H1 (cell line): ENCODE measurements at regions not wholly inside any gene's neighbourhood (a gene's known extent, or its start where the extent isn't known, plus 50 kb on each side); places are given as distances from the start of the nearest gene placed in this dataset.
A peak's percentile ranks its signal among the peaks of the same experiment; 100 is the strongest.

Experiments
- CTCF ChIA-PET: fragments of 300-600 bp; sonication (Branson Sonifier 250); formaldehyde crosslinking; loops from one replicate; lab custom pipeline; 2021; ENCODE audit not compliant: partially characterized antibody; lab: Charles Lee
- POLR2A ChIA-PET: fragments of 300-600 bp; sonication (Branson Sonifier 250); formaldehyde crosslinking; loops from one replicate; lab custom pipeline; 2021; ENCODE audit warnings: inconsistent platforms; ENCODE audit not compliant: partially characterized antibody; lab: Charles Lee
- DNase-seq, 2 experiments: peaks; one replicate each; pipeline versions ENCODE4 v3.0.0 to v3.0.0-alpha.2; 2010 to 2022; ENCODE audit warnings: low spot score in 2 of 2, low read depth in 1 of 2, mixed read lengths in 1 of 2
- FAIRE-seq: peaks from 2 replicates; lab custom pipeline; 2011; peaks lifted over from hg19 to GRCh38; lab: Jason Lieb, UNC
- H2AFZ ChIP-seq: 2 replicates; pipeline ENCODE4 v1.8.1; 2012; ENCODE audit warnings: low read length, inconsistent platforms
- H2AK5ac ChIP-seq: 2 replicates; pipeline ENCODE4 v1.6.1; 2013; ENCODE audit warnings: low read depth, low read length
- H2BK120ac ChIP-seq: replicated peaks from 2 replicates; pipeline ENCODE3; 2013; ENCODE audit warnings: low read depth, low read length, inconsistent platforms
- H2BK12ac ChIP-seq: 2 replicates; pipeline ENCODE4 v1.6.1; 2013; ENCODE audit warnings: low read depth, low read length
- H2BK15ac ChIP-seq: 2 replicates; pipeline ENCODE4 v1.6.1; 2013; ENCODE audit warnings: low read length
- H2BK20ac ChIP-seq: 2 replicates; pipeline ENCODE4 v1.6.1; 2013; ENCODE audit warnings: low read length
- H2BK5ac ChIP-seq: 2 replicates; pipeline ENCODE4 v1.6.1; 2013; ENCODE audit warnings: low read depth, low read length
- H3K14ac ChIP-seq: 2 replicates; pipeline ENCODE4 v1.6.1; 2013; ENCODE audit warnings: inconsistent platforms; ENCODE audit not compliant: insufficient read length
- H3K18ac ChIP-seq: 2 replicates; pipeline ENCODE4 v1.6.1; 2013; ENCODE audit warnings: low read length; ENCODE audit errors: extremely low read depth
- H3K23ac ChIP-seq: 2 replicates; pipeline ENCODE4 v1.6.1; 2013; ENCODE audit warnings: inconsistent platforms; ENCODE audit not compliant: insufficient read length
- H3K23me2 ChIP-seq: 2 replicates; pipeline ENCODE4 v1.6.1; 2013; ENCODE audit warnings: low read depth, low read length
- H3K27ac ChIP-seq: 2 replicates; pipeline ENCODE4 v1.6.1; 2011; ENCODE audit warnings: low read depth, low read length, inconsistent platforms
- H3K27me3 ChIP-seq, 4 experiments: replicated peaks in 1 of 4; 1 replicate in 1 of 4; 2 replicates in 3 of 4; pipeline versions ENCODE4 v1.6.1 to v1.8.1; 2011 to 2013; ENCODE audit warnings: low read length in 3 of 4, mild to moderate bottlenecking in 3 of 4, inconsistent platforms in 2 of 4, mixed read lengths in 2 of 4, moderate library complexity in 1 of 4; ENCODE audit not compliant: control insufficient read depth in 3 of 4, insufficient read depth in 3 of 4; ENCODE audit errors: extremely low read depth in 1 of 4
- H3K36me3 ChIP-seq, 4 experiments: 2 replicates each; pipeline versions ENCODE4 v1.6.1 to v1.8.1; 2011 to 2013; ENCODE audit warnings: mild to moderate bottlenecking in 4 of 4, low read length in 3 of 4, moderate library complexity in 2 of 4, control low read depth in 1 of 4, inconsistent platforms in 1 of 4; ENCODE audit not compliant: insufficient read depth in 4 of 4, control insufficient read depth in 2 of 4
- H3K4ac ChIP-seq: replicated peaks from 2 replicates; pipeline ENCODE3; 2013; ENCODE audit warnings: low read length, low read depth, mixed read lengths, inconsistent platforms; ENCODE audit not compliant: insufficient read length
- H3K4me1 ChIP-seq, 4 experiments: replicated peaks in 1 of 4; 1 replicate in 1 of 4; 2 replicates in 3 of 4; pipeline versions ENCODE4 v1.6.1 to v1.8.1; 2011 to 2013; ENCODE audit warnings: low read length in 3 of 4, inconsistent platforms in 2 of 4, mixed read lengths in 1 of 4; ENCODE audit not compliant: insufficient read depth in 4 of 4, control insufficient read depth in 3 of 4
- H3K4me2 ChIP-seq, 2 experiments: 2 replicates each; pipeline versions ENCODE4 v1.6.1 to v1.8.1; 2011 to 2013; ENCODE audit warnings: low read depth in 2 of 2, low read length in 2 of 2, control low read depth in 1 of 2, inconsistent platforms in 1 of 2, mild to moderate bottlenecking in 1 of 2; ENCODE audit not compliant: insufficient read depth in 1 of 2
- H3K4me3 ChIP-seq, 4 experiments: fragments of 200-600, 300-600 bp in 1 of 4; sonication (generic), shearing (Covaris generic), sonication (Bioruptor Twin) in 1 of 4; 2 replicates each; pipeline versions ENCODE4 v1.5.1 to v1.8.1; 2011 to 2016; ENCODE audit warnings: low read length in 4 of 4, low read depth in 3 of 4, control low read depth in 2 of 4, inconsistent platforms in 2 of 4, mild to moderate bottlenecking in 2 of 4, mixed read lengths in 1 of 4, moderate library complexity in 1 of 4; ENCODE audit not compliant: insufficient read depth in 2 of 4; ENCODE audit errors: extremely low read depth in 1 of 4
- H3K56ac ChIP-seq: replicated peaks from 2 replicates; pipeline ENCODE3; 2013; ENCODE audit warnings: low read depth, mild to moderate bottlenecking, mixed read lengths, low read length, inconsistent platforms; ENCODE audit not compliant: insufficient read length
- H3K79me1 ChIP-seq: 2 replicates; pipeline ENCODE4 v1.6.1; 2013; ENCODE audit warnings: low read depth, low read length, control low read depth
- H3K79me2 ChIP-seq, 2 experiments: 2 replicates each; pipeline versions ENCODE4 v1.6.1 to v1.8.1; 2012 to 2013; ENCODE audit warnings: low read length in 2 of 2, mild to moderate bottlenecking in 2 of 2, inconsistent platforms in 1 of 2; ENCODE audit not compliant: insufficient read depth in 2 of 2, control insufficient read depth in 1 of 2
- H3K9ac ChIP-seq, 4 experiments: replicated peaks in 1 of 4; 1 replicate in 1 of 4; 2 replicates in 3 of 4; pipeline versions ENCODE4 v1.6.1 to v1.8.1; 2011 to 2013; ENCODE audit warnings: low read depth in 3 of 4, low read length in 3 of 4, control low read depth in 2 of 4, mild to moderate bottlenecking in 2 of 4, moderate library complexity in 2 of 4, inconsistent platforms in 1 of 4; ENCODE audit errors: extremely low read depth in 1 of 4
- H3K9me3 ChIP-seq, 2 experiments: 2 replicates each; pipeline versions ENCODE4 v1.6.1 to v1.8.1; 2012 to 2013; ENCODE audit warnings: mild to moderate bottlenecking in 2 of 2, moderate library complexity in 2 of 2, control low read depth in 1 of 2, inconsistent platforms in 1 of 2, low read depth in 1 of 2, low read length in 1 of 2, mixed read lengths in 1 of 2; ENCODE audit not compliant: insufficient read depth in 2 of 2
- H4K20me1 ChIP-seq, 2 experiments: replicated peaks in 1 of 2; 2 replicates each; pipeline versions ENCODE3 to v1.8.1; 2011 to 2013; ENCODE audit warnings: inconsistent platforms in 2 of 2, low read length in 2 of 2, mild to moderate bottlenecking in 1 of 2; ENCODE audit not compliant: insufficient read depth in 2 of 2, control insufficient read depth in 1 of 2
- H4K5ac ChIP-seq: 2 replicates; pipeline ENCODE4 v1.6.1; 2013; ENCODE audit warnings: low read length, low read depth, mixed read lengths, inconsistent platforms; ENCODE audit not compliant: insufficient read length
- H4K8ac ChIP-seq: 2 replicates; pipeline ENCODE4 v1.8.0; 2013; ENCODE audit warnings: mild to moderate bottlenecking, moderate library complexity, low read length, inconsistent platforms; ENCODE audit not compliant: insufficient read depth; ENCODE audit errors: extremely low read depth
- H4K91ac ChIP-seq: replicated peaks from 2 replicates; pipeline ENCODE3; 2013; ENCODE audit warnings: low read length, mixed read lengths, inconsistent platforms; ENCODE audit not compliant: insufficient read length
- NANOG ChIP-seq: IDR thresholded peaks from 2 replicates; pipeline ENCODE4 v1.6.1; 2011; ENCODE audit warnings: low read length, low read depth, mild to moderate bottlenecking, inconsistent platforms; ENCODE audit not compliant: insufficient read depth, poor library complexity, severe bottlenecking
- POU5F1 ChIP-seq: IDR thresholded peaks from 2 replicates; pipeline ENCODE4 v1.6.1; 2011; ENCODE audit warnings: low read depth, mild to moderate bottlenecking, low read length, moderate library complexity
- SP1 ChIP-seq: IDR thresholded peaks from 2 replicates; pipeline ENCODE4 v1.6.1; 2011; ENCODE audit warnings: low read depth, low read length
- TCF12 ChIP-seq: IDR thresholded peaks from 2 replicates; pipeline ENCODE4 v1.6.1; 2011; ENCODE audit warnings: low read depth, mild to moderate bottlenecking, low read length
- WGBS, 2 experiments: shearing (Covaris generic) in 1 of 2; methylation state at CpG; one replicate each; pipeline versions ENCODE4 v1.1.6 to v1.1.7; 2013 to 2015; ENCODE audit warnings: low lambda C conversion rate in 2 of 2, mixed read lengths in 2 of 2, inconsistent platforms in 1 of 2, low coverage in 1 of 2, missing lambda C conversion rate in 1 of 2; ENCODE audit not compliant: insufficient replicate concordance in 2 of 2, insufficient coverage in 1 of 2, insufficient read length in 1 of 2; ENCODE audit errors: extremely low coverage in 1 of 2, missing lambda C conversion rate in 1 of 2; 5-methylcytosine and 5-hydroxymethylcytosine counted together
- TF ChIP-seq, protein P1 (sequence below): IDR thresholded peaks from 2 replicates; pipeline ENCODE4 v1.6.1; 2011; ENCODE audit warnings: low read depth, mild to moderate bottlenecking, low read length; ENCODE audit not compliant: insufficient read depth

DNA sequence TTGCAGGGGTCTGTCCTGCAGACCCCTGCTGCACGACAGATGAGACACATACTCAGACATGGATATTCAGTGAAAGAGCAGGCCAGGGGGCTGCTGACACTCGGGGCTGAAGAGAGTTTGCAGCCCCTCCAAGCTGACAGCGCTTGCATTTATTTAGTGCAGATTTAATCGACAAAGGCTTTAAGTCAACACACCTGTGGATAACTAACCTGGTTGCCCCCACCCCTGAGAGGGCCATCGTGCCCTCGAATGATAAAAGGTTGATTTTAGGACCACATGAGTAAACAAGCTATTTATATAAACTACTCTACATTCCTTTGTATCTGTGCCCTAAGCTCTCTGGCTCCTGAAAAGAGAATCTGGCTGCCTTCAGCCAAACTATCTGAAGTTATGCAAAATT lies 708.2 kb upstream of the LRRN3 start:
- CTCF ChIA-PET, result interaction anchor here (0.9 kb wide), 1 partner anchor 17 kb away, joined by 3 read pairs; no protein-coding TSS in a partner anchor
- Histone ChIP-seq H3K4me1 (peaks cover 0 to 9% (median 0%) of the 10 kb centered on the region in 4 experiments; a peak in 3 of 7 replicates), H4K8ac (no peak overlapping the region), H3K4me3 (no peak overlapping the region), H3K14ac (no peak overlapping the region), H4K5ac (no peak overlapping the region), H2AFZ (no peak overlapping the region), H3K79me2 (no peaks in the 10 kb centered on the region), H2BK20ac (no peak overlapping the region), H3K79me1 (no peaks in the 10 kb centered on the region), H2BK5ac (no peak overlapping the region), H2AK5ac (no peak overlapping the region), H3K4me2 (no peak overlapping the region; a peak in 1 of 4 replicates), H2BK120ac (no peak overlapping the region), H3K23ac (no peak overlapping the region), H4K20me1 (no peaks in the 10 kb centered on the region), H3K36me3 (no peaks in the 10 kb centered on the region), H2BK15ac (no peak overlapping the region), H4K91ac (no peak overlapping the region), H3K23me2 (no peaks in the 10 kb centered on the region), H3K27me3 (peaks cover 0 to 2% (median 0%) of the 10 kb centered on the region in 4 experiments; a peak in 1 of 7 replicates), H3K9me3 (no peaks in the 10 kb centered on the region), H3K56ac (no peak overlapping the region), H3K9ac (no peak overlapping the region), H2BK12ac (no peak overlapping the region), H3K4ac (no peak overlapping the region), H3K27ac (no peak overlapping the region), H3K18ac (no peak overlapping the region)
- peak; percentile 26; the same call in 1 of the 2 replicates for TF ChIP-seq POU5F1
- TF ChIP-seq, protein P1, sequence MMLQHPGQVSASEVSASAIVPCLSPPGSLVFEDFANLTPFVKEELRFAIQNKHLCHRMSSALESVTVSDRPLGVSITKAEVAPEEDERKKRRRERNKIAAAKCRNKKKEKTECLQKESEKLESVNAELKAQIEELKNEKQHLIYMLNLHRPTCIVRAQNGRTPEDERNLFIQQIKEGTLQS, result no peak
- 0 out of 2 replicates have a peak, but pooled peaks have one; percentile 23 for TF ChIP-seq SP1
- TF ChIP-seq TCF12, result peak; percentile 98
- peak; percentile 8 for TF ChIP-seq NANOG
- POLR2A ChIA-PET, result interaction anchor here (0.6 kb wide), 1 partner anchor 108 kb away, joined by 3 read pairs; no protein-coding TSS in a partner anchor
- no peak for FAIRE-seq
- WGBS, 2 experiments, result 54% methylated on average over 6 of the region's 6 CpGs; no CpG with 5 or more reads in 1 of the 2 experiments
- peak in 1 of 2 experiments; percentile 31 for DNase-seq
